ENCODE measurements at regions not wholly inside any gene's neighbourhood (a gene's known extent, or its start where the extent isn't known, plus 50 kb on each side); places are given as distances from the start of the nearest gene placed in this dataset.
"Not testable (repeated sequence)": the region's sequence is repeated elsewhere in the genome, so short reads cannot be mapped to it uniquely, and the experiment has no call there.

GRCh38 chr4:60617731-60618130 is 582.4 kb upstream of the ADGRL3 start:
- no peak for DNase-seq (ENCODE audit: low spot score)

- peak; percentile 70 for DNase-seq (ENCODE audit: low spot score)
Observed at GRCh38 chr4:60619531-60620305, 580.4 kb upstream of the ADGRL3 start.

- peak; percentile 39 for DNase-seq (ENCODE audit: low spot score)
Observed at GRCh38 chr4:60637976-60638375, 562.1 kb upstream of the ADGRL3 start.

GRCh38 chr4:60648774-60649173 is 551.4 kb upstream of the ADGRL3 start:
- DNase-seq (ENCODE audit: low spot score) = no peak

GRCh38 chr4:60652933-60653332 is 547.2 kb upstream of the ADGRL3 start:
- no peak for DNase-seq (ENCODE audit: low spot score)

- DNase-seq (ENCODE audit: low spot score) = no peak
Observed at GRCh38 chr4:60655356-60655755, 544.8 kb upstream of the ADGRL3 start.

GRCh38 chr4:60656171-60656570 is 544.0 kb upstream of the ADGRL3 start:
- DNase-seq (ENCODE audit: low spot score) = peak; percentile 21

- DNase-seq (ENCODE audit: low spot score) = no peak
Observed at GRCh38 chr4:60657041-60657440, 543.1 kb upstream of the ADGRL3 start.

GRCh38 chr4:60657807-60658206 is 542.3 kb upstream of the ADGRL3 start:
- DNase-seq (ENCODE audit: low spot score) = no peak

GRCh38 chr4:60663769-60664168 is 536.4 kb upstream of the ADGRL3 start:
- no peak for DNase-seq (ENCODE audit: low spot score)

- DNase-seq (ENCODE audit: low spot score) = no peak
Observed at GRCh38 chr4:60682901-60683300, 517.2 kb upstream of the ADGRL3 start.

- DNase-seq (ENCODE audit: low spot score) = no peak
Observed at GRCh38 chr4:60683357-60683756, 516.8 kb upstream of the ADGRL3 start.

GRCh38 chr4:60683973-60684372 is 516.2 kb upstream of the ADGRL3 start:
- DNase-seq (ENCODE audit: low spot score) = no peak

- not testable (repeated sequence) for DNase-seq (ENCODE audit: low spot score)
Observed at GRCh38 chr4:60696062-60696461, 504.1 kb upstream of the ADGRL3 start.

- no peak for DNase-seq (ENCODE audit: low spot score)
Observed at GRCh38 chr4:60709061-60709460, 491.1 kb upstream of the ADGRL3 start.

GRCh38 chr4:60718874-60719273 is 481.3 kb upstream of the ADGRL3 start:
- no peak for DNase-seq (ENCODE audit: low spot score)

GRCh38 chr4:60721685-60722084 is 478.4 kb upstream of the ADGRL3 start:
- no peak for DNase-seq (ENCODE audit: low spot score)

GRCh38 chr4:60723796-60724195 is 476.3 kb upstream of the ADGRL3 start:
- DNase-seq (ENCODE audit: low spot score) = no peak

- DNase-seq (ENCODE audit: low spot score) = no peak
Observed at GRCh38 chr4:60724623-60725022, 475.5 kb upstream of the ADGRL3 start.

- peak; percentile 8 for DNase-seq (ENCODE audit: low spot score)
Observed at GRCh38 chr4:60726779-60727178, 473.3 kb upstream of the ADGRL3 start.

- DNase-seq (ENCODE audit: low spot score) = no peak
Observed at GRCh38 chr4:60729194-60729593, 470.9 kb upstream of the ADGRL3 start.

- DNase-seq (ENCODE audit: low spot score) = not testable (repeated sequence)
Observed at GRCh38 chr4:60729764-60730163, 470.4 kb upstream of the ADGRL3 start.

GRCh38 chr4:60737858-60738257 is 462.3 kb upstream of the ADGRL3 start:
- no peak for DNase-seq (ENCODE audit: low spot score)

- no peak for DNase-seq (ENCODE audit: low spot score)
Observed at GRCh38 chr4:60743654-60744053, 456.5 kb upstream of the ADGRL3 start.
